Liver (tissue), 8 donors: ENCODE measurements at regions not wholly inside any gene's neighbourhood (a gene's known extent, or its start where the extent isn't known, plus 50 kb on each side); places are given as distances from the start of the nearest gene placed in this dataset.

ENCODE experiments used
- DNase-seq: peaks from one replicate; pipeline ENCODE4 v3.0.0-alpha.2; 2017; ENCODE audit warnings: low spot score
- H3K27ac ChIP-seq, 2 donors: one replicate each; pipeline ENCODE4 v1.7.0; 2013; ENCODE audit warnings: inconsistent platforms in 2 of 2, low read length in 2 of 2, control low read depth in 1 of 2, low read depth in 1 of 2, mild to moderate bottlenecking in 1 of 2
- H3K27me3 ChIP-seq, 4 donors: one replicate each; pipeline versions ENCODE4 v1.6.1 to v1.7.0; 2013; ENCODE audit warnings: low read length in 3 of 4, inconsistent platforms in 1 of 4, mild to moderate bottlenecking in 1 of 4, moderate library complexity in 1 of 4; ENCODE audit not compliant: control insufficient read depth in 4 of 4, insufficient read depth in 4 of 4
- H3K36me3 ChIP-seq, 4 donors: one replicate each; pipeline versions ENCODE4 v1.6.1 to v1.7.0; 2013; ENCODE audit warnings: low read length in 3 of 4, mild to moderate bottlenecking in 3 of 4, low read depth in 1 of 4, moderate library complexity in 1 of 4; ENCODE audit not compliant: control insufficient read depth in 4 of 4, insufficient read depth in 3 of 4
- H3K4me1 ChIP-seq, 4 donors: one replicate each; pipeline versions ENCODE4 v1.6.1 to v1.7.0; 2013; ENCODE audit warnings: low read length in 3 of 4, mild to moderate bottlenecking in 3 of 4, moderate library complexity in 1 of 4; ENCODE audit not compliant: control insufficient read depth in 4 of 4, insufficient read depth in 4 of 4
- H3K4me3 ChIP-seq, 3 donors: one replicate each; pipeline versions ENCODE4 v1.6.1 to v1.7.0; 2013; ENCODE audit warnings: low read length in 3 of 3, control low read depth in 1 of 3, low read depth in 1 of 3, mild to moderate bottlenecking in 1 of 3
- H3K9ac ChIP-seq, 2 donors: one replicate each; pipeline ENCODE4 v1.7.0; 2013; ENCODE audit warnings: low read length in 2 of 2, mild to moderate bottlenecking in 2 of 2, moderate library complexity in 2 of 2, control low read depth in 1 of 2, low read depth in 1 of 2
- H3K9me3 ChIP-seq, 4 donors: one replicate each; pipeline versions ENCODE4 v1.6.1 to v1.7.0; 2013; ENCODE audit warnings: low read length in 3 of 4; ENCODE audit not compliant: control insufficient read depth in 4 of 4
- EGR1 ChIP-seq, 2 donors: IDR thresholded peaks; 2 replicates each; pipeline ENCODE4 v1.6.1; 2016 to 2018; ENCODE audit warnings: antibody characterized with exemption in 2 of 2, low read depth in 2 of 2
- FOXA1 ChIP-seq: IDR thresholded peaks from 2 replicates; pipeline ENCODE4 v1.6.1; 2016; ENCODE audit warnings: antibody characterized with exemption
- FOXA2 ChIP-seq: IDR thresholded peaks from 2 replicates; pipeline ENCODE4 v1.6.1; 2016; ENCODE audit warnings: antibody characterized with exemption
- GABPA ChIP-seq, 2 donors: IDR thresholded peaks in 1 of 2; conservative IDR thresholded peaks in 1 of 2; 2 replicates each; pipeline ENCODE4 v1.6.1; 2016; ENCODE audit warnings: antibody characterized with exemption in 2 of 2, mild to moderate bottlenecking in 1 of 2, moderate library complexity in 1 of 2
- HNF4G ChIP-seq: IDR thresholded peaks from 2 replicates; pipeline ENCODE4 v1.6.1; 2016; ENCODE audit warnings: antibody characterized with exemption
- JUND ChIP-seq, 2 donors: IDR thresholded peaks; 2 replicates each; pipeline ENCODE4 v1.6.1; 2016; ENCODE audit warnings: antibody characterized with exemption in 2 of 2
- NR2F2 ChIP-seq: IDR thresholded peaks from 2 replicates; pipeline ENCODE4 v1.6.1; 2016; ENCODE audit warnings: antibody characterized with exemption
- RAD21 ChIP-seq, 2 donors: IDR thresholded peaks; 2 replicates each; pipeline ENCODE4 v1.6.1; 2016; ENCODE audit warnings: antibody characterized with exemption in 2 of 2, mild to moderate bottlenecking in 2 of 2
- SP1 ChIP-seq: IDR thresholded peaks from 2 replicates; pipeline ENCODE4 v1.6.1; 2018; ENCODE audit warnings: antibody characterized with exemption, mild to moderate bottlenecking
- TAF1 ChIP-seq: conservative IDR thresholded peaks from 2 replicates; pipeline ENCODE4 v1.6.1; 2016; ENCODE audit warnings: antibody characterized with exemption, mild to moderate bottlenecking
- YY1 ChIP-seq: IDR thresholded peaks from 2 replicates; pipeline ENCODE4 v1.6.1; 2016; ENCODE audit warnings: antibody characterized with exemption, mild to moderate bottlenecking
- WGBS: extraction: QIAGEN DNeasy Blood & Tissue Kit; methylation state at CpG from one replicate; pipeline ENCODE4 v1.1.7; 2013; 5-methylcytosine and 5-hydroxymethylcytosine counted together
- TF ChIP-seq, protein P1 (sequence below): IDR thresholded peaks from 2 replicates; pipeline ENCODE4 v1.6.1; 2016; ENCODE audit warnings: antibody characterized with exemption
- TF ChIP-seq, protein P2 (sequence below): IDR thresholded peaks from 2 replicates; pipeline ENCODE4 v1.6.1; 2016; ENCODE audit warnings: antibody characterized with exemption
- TF ChIP-seq, protein P3 (sequence below): IDR thresholded peaks from 2 replicates; pipeline ENCODE4 v1.6.1; 2016; ENCODE audit warnings: antibody characterized with exemption, mild to moderate bottlenecking
- TF ChIP-seq, protein P4 (sequence below): fragments of 150-350 bp; IDR thresholded peaks from 2 replicates; pipeline ENCODE4 v1.5.1; 2017; ENCODE audit warnings: improper control_type of control experiment, low read depth, low read length; ENCODE audit not compliant: missing input control
- TF ChIP-seq, protein P5 (sequence below): IDR thresholded peaks from 2 replicates; pipeline ENCODE4 v1.6.1; 2016; ENCODE audit warnings: antibody characterized with exemption
- donor health status: healthy.
- donor health status: healthy.
- donor health status: healthy.
- donor health status: healthy.
- donor health status: healthy.

DNA sequence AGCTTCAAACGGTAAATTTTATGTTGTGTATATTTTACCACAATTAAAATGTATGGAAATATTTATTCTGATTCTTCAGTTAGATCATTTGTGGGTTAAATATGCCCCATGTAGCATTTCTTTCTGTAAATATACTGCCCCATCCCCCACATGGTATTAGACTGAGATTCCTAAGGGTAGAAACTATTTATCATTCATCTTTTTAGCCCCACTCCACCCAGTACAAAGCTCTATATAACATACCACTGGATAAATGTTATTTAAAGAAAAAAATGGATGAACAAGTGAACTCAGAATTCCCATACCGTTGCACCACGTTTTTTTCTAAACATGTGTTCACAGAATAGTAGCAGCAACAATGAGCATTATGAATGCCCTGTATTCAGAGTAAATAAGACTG lies 234.0 kb upstream of the IRF2BP2 start:
- 90% methylated on average over 3 of the region's 3 CpGs for WGBS

More for the DNA sequence above, 234.0 kb upstream of the IRF2BP2 start:
- H3K36me3 ChIP-seq = no peaks in the 10 kb centered on the region
- TF ChIP-seq, protein P1, sequence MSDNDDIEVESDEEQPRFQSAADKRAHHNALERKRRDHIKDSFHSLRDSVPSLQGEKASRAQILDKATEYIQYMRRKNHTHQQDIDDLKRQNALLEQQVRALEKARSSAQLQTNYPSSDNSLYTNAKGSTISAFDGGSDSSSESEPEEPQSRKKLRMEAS = no peak
- TF ChIP-seq, protein P2, sequence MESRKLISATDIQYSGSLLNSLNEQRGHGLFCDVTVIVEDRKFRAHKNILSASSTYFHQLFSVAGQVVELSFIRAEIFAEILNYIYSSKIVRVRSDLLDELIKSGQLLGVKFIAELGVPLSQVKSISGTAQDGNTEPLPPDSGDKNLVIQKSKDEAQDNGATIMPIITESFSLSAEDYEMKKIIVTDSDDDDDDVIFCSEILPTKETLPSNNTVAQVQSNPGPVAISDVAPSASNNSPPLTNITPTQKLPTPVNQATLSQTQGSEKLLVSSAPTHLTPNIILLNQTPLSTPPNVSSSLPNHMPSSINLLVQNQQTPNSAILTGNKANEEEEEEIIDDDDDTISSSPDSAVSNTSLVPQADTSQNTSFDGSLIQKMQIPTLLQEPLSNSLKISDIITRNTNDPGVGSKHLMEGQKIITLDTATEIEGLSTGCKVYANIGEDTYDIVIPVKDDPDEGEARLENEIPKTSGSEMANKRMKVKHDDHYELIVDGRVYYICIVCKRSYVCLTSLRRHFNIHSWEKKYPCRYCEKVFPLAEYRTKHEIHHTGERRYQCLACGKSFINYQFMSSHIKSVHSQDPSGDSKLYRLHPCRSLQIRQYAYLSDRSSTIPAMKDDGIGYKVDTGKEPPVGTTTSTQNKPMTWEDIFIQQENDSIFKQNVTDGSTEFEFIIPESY = no peak
- no peak for TF ChIP-seq YY1
- TF ChIP-seq FOXA1 = no peak
- TF ChIP-seq JUND (IDR thresholded peaks at IDR 0.05) = no peak
- TF ChIP-seq FOXA2 = no peak
- TF ChIP-seq, protein P3, sequence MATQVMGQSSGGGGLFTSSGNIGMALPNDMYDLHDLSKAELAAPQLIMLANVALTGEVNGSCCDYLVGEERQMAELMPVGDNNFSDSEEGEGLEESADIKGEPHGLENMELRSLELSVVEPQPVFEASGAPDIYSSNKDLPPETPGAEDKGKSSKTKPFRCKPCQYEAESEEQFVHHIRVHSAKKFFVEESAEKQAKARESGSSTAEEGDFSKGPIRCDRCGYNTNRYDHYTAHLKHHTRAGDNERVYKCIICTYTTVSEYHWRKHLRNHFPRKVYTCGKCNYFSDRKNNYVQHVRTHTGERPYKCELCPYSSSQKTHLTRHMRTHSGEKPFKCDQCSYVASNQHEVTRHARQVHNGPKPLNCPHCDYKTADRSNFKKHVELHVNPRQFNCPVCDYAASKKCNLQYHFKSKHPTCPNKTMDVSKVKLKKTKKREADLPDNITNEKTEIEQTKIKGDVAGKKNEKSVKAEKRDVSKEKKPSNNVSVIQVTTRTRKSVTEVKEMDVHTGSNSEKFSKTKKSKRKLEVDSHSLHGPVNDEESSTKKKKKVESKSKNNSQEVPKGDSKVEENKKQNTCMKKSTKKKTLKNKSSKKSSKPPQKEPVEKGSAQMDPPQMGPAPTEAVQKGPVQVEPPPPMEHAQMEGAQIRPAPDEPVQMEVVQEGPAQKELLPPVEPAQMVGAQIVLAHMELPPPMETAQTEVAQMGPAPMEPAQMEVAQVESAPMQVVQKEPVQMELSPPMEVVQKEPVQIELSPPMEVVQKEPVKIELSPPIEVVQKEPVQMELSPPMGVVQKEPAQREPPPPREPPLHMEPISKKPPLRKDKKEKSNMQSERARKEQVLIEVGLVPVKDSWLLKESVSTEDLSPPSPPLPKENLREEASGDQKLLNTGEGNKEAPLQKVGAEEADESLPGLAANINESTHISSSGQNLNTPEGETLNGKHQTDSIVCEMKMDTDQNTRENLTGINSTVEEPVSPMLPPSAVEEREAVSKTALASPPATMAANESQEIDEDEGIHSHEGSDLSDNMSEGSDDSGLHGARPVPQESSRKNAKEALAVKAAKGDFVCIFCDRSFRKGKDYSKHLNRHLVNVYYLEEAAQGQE = no peak
- TF ChIP-seq NR2F2 = no peak
- TF ChIP-seq SP1 = no peak
- TF ChIP-seq TAF1 = no peak
- no peak for TF ChIP-seq EGR1 (IDR thresholded peaks at IDR 0.05; ENCODE audit: low read depth in 2 of 2)
- TF ChIP-seq HNF4G = no peak
- no peak for TF ChIP-seq RAD21 (IDR thresholded peaks at IDR 0.05)
- TF ChIP-seq, protein P4, sequence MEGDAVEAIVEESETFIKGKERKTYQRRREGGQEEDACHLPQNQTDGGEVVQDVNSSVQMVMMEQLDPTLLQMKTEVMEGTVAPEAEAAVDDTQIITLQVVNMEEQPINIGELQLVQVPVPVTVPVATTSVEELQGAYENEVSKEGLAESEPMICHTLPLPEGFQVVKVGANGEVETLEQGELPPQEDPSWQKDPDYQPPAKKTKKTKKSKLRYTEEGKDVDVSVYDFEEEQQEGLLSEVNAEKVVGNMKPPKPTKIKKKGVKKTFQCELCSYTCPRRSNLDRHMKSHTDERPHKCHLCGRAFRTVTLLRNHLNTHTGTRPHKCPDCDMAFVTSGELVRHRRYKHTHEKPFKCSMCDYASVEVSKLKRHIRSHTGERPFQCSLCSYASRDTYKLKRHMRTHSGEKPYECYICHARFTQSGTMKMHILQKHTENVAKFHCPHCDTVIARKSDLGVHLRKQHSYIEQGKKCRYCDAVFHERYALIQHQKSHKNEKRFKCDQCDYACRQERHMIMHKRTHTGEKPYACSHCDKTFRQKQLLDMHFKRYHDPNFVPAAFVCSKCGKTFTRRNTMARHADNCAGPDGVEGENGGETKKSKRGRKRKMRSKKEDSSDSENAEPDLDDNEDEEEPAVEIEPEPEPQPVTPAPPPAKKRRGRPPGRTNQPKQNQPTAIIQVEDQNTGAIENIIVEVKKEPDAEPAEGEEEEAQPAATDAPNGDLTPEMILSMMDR = no peak
- TF ChIP-seq, protein P5, sequence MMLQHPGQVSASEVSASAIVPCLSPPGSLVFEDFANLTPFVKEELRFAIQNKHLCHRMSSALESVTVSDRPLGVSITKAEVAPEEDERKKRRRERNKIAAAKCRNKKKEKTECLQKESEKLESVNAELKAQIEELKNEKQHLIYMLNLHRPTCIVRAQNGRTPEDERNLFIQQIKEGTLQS = no peak
- TF ChIP-seq GABPA (IDR thresholded peaks at IDR 0.05 in 1 of 2, conservative IDR thresholded peaks at IDR 0.05 in 1 of 2) = no peak
- H3K9ac ChIP-seq = no peak overlapping the region
- no peaks in the 10 kb centered on the region for H3K9me3 ChIP-seq
- no peak for DNase-seq
- H3K4me3 ChIP-seq = no peak overlapping the region
- H3K27me3 ChIP-seq = no peaks in the 10 kb centered on the region
- H3K27ac ChIP-seq = no peak overlapping the region
- H3K4me1 ChIP-seq = peaks cover 0 to 3% (median 0%) of the 10 kb centered on the region in 4 donors
